Fibroblast of lung (primary cell): ENCODE measurements at regions not wholly inside any gene's neighbourhood (a gene's known extent, or its start where the extent isn't known, plus 50 kb on each side); places are given as distances from the start of the nearest gene placed in this dataset.

Experiments
- DNase-seq, 2 donors: peaks; one replicate each; pipeline versions ENCODE4 v3.0.0 to v3.0.0-alpha.2; 2010; ENCODE audit warnings: low read depth in 2 of 2
- H2AFZ ChIP-seq: 2 replicates; pipeline ENCODE4 v1.5.1; 2012; ENCODE audit warnings: low read length, control low read depth, inconsistent platforms
- H3K27ac ChIP-seq: 2 replicates; pipeline ENCODE4 v1.5.1; 2011; ENCODE audit warnings: low read length, control low read depth; ENCODE audit not compliant: insufficient read depth
- H3K27me3 ChIP-seq: 2 replicates; pipeline ENCODE4 v1.5.1; 2011; ENCODE audit warnings: mild to moderate bottlenecking, low read length; ENCODE audit not compliant: control insufficient read depth, insufficient read depth
- H3K36me3 ChIP-seq: 2 replicates; pipeline ENCODE4 v1.5.1; 2011; ENCODE audit warnings: low read length; ENCODE audit not compliant: control insufficient read depth, insufficient read depth
- H3K4me1 ChIP-seq: 2 replicates; pipeline ENCODE4 v1.5.1; 2011; ENCODE audit warnings: low read length; ENCODE audit not compliant: control insufficient read depth, insufficient read depth; ENCODE audit errors: extremely low read depth
- H3K4me2 ChIP-seq: 2 replicates; pipeline ENCODE4 v1.5.1; 2011; ENCODE audit warnings: low read length, control low read depth; ENCODE audit not compliant: insufficient read depth; ENCODE audit errors: extremely low read depth
- H3K4me3 ChIP-seq, 4 experiments: fragments of 200-600 bp in 1 of 4; sonication (generic) in 1 of 4; replicated peaks in 1 of 4; 2 replicates each; pipeline ENCODE4 v1.5.1; 2011 to 2016; ENCODE audit warnings: low read length in 4 of 4, low read depth in 3 of 4, mild to moderate bottlenecking in 3 of 4, control low read depth in 2 of 4, inconsistent platforms in 1 of 4, mixed read lengths in 1 of 4; ENCODE audit not compliant: insufficient read depth in 1 of 4; ENCODE audit errors: control extremely low read depth in 1 of 4
- H3K79me2 ChIP-seq: 2 replicates; pipeline ENCODE4 v1.5.1; 2012; ENCODE audit warnings: mild to moderate bottlenecking, low read length, inconsistent platforms; ENCODE audit not compliant: control insufficient read depth, insufficient read depth
- H3K9ac ChIP-seq: 2 replicates; pipeline ENCODE4 v1.5.1; 2011; ENCODE audit warnings: mild to moderate bottlenecking, low read length, control low read depth; ENCODE audit not compliant: insufficient read depth
- H3K9me3 ChIP-seq: 2 replicates; pipeline ENCODE4 v1.5.1; 2012; ENCODE audit warnings: low read depth, low read length; ENCODE audit not compliant: control insufficient read depth, insufficient read depth
- H4K20me1 ChIP-seq: 2 replicates; pipeline ENCODE4 v1.5.1; 2011; ENCODE audit warnings: low read length; ENCODE audit not compliant: control insufficient read depth, insufficient read depth; ENCODE audit errors: extremely low read depth
- EZH2 ChIP-seq: IDR thresholded peaks from 2 replicates; pipeline ENCODE4 v1.5.1; 2012; ENCODE audit warnings: low read length, control low read depth, mild to moderate bottlenecking; ENCODE audit errors: missing control alignments
- TF ChIP-seq, protein P1 (sequence below), 2 donors: IDR thresholded peaks in 1 of 2; conservative IDR thresholded peaks in 1 of 2; 1 replicate in 1 of 2; 2 replicates in 1 of 2; pipeline ENCODE4 v1.5.1; 2011 to 2012; ENCODE audit warnings: low read length in 2 of 2, control low read depth in 1 of 2, inconsistent platforms in 1 of 2, low read depth in 1 of 2, mild to moderate bottlenecking in 1 of 2

DNA sequence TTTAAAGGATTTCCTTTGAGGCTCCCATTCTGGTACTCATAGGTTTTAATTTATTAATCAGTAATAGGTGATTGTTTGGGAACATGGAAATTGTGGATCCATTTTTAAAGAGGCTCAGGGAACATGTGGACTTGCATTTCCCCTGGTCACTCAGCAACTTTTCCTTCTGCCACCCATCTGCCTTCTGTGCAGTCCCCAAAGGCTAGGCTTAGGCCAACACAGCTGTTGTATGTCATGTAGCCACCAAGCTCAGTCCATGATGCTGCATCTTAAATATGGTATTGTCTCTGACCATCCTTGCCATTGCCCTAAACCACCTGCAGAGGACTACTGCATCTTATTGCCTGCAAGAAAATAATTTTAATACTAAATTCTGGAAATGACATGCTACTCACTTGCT is 416.7 kb upstream of the SEMA6D start:
- Histone ChIP-seq H3K4me1 (no peaks in the 10 kb centered on the region), H3K27me3 (no peaks in the 10 kb centered on the region), H3K4me2 (no peak overlapping the region), H3K36me3 (no peaks in the 10 kb centered on the region), H3K79me2 (no peaks in the 10 kb centered on the region), H2AFZ (no peak overlapping the region), H3K4me3 (no peak overlapping the region), H4K20me1 (no peaks in the 10 kb centered on the region), H3K27ac (no peak overlapping the region), H3K9ac (no peak overlapping the region), H3K9me3 (no peaks in the 10 kb centered on the region)
- TF ChIP-seq, protein P1, sequence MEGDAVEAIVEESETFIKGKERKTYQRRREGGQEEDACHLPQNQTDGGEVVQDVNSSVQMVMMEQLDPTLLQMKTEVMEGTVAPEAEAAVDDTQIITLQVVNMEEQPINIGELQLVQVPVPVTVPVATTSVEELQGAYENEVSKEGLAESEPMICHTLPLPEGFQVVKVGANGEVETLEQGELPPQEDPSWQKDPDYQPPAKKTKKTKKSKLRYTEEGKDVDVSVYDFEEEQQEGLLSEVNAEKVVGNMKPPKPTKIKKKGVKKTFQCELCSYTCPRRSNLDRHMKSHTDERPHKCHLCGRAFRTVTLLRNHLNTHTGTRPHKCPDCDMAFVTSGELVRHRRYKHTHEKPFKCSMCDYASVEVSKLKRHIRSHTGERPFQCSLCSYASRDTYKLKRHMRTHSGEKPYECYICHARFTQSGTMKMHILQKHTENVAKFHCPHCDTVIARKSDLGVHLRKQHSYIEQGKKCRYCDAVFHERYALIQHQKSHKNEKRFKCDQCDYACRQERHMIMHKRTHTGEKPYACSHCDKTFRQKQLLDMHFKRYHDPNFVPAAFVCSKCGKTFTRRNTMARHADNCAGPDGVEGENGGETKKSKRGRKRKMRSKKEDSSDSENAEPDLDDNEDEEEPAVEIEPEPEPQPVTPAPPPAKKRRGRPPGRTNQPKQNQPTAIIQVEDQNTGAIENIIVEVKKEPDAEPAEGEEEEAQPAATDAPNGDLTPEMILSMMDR (conservative IDR thresholded peaks at IDR 0.05 in 1 of 2, IDR thresholded peaks at IDR 0.05 in 1 of 2; ENCODE audit: low read depth in 1 of 2, low read length in 2 of 2): no peak
- no peak for TF ChIP-seq EZH2
- DNase-seq: no peak

DNA sequence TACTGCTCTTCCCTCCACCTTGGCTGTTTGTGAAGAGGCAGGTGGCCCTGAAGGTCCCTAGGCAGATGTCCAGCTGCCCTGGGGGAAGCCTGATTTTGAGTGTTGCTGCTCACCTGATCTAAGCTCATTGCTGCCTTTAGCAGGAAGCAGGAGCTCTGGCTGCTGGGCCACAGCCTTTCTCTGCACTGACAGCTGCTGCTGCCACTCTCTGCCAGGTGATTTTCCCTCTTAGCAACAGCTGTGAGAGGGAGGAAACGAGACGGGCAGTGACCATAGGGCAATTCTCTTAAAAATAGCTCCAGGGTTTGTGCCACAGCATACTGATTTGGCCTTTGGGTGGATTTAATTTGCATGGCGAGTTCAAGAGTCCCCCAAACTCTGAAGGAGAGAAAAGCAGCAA is 415.8 kb upstream of the SEMA6D start:
- H3K9ac ChIP-seq: no peak overlapping the region
- DNase-seq: no peak

DNA sequence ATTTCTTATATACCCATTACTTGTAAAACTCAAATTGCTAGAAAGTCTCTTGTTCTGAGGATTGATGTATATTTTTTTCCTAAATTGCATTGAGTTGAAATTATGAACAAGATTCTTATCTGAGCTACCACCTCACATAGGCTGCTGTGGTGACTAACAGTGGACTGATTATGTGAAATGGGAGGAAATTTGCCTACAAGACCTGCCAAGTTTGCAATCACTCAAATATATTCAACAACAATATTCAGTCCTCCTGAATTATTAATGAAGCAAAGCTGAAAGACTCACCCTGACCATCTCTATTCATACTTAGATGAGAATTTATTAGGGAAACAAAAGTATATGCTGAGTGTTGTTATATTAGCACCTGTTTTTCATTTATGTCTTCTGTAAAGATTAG is 412.6 kb upstream of the SEMA6D start:
- no peak for TF ChIP-seq EZH2
- TF ChIP-seq, protein P1 (conservative IDR thresholded peaks at IDR 0.05 in 1 of 2, IDR thresholded peaks at IDR 0.05 in 1 of 2; ENCODE audit: low read depth in 1 of 2, low read length in 2 of 2): no peak
- Histone ChIP-seq H3K4me1 (no peaks in the 10 kb centered on the region), H3K27ac (no peak overlapping the region), H4K20me1 (no peaks in the 10 kb centered on the region), H3K36me3 (no peaks in the 10 kb centered on the region), H3K9me3 (no peaks in the 10 kb centered on the region), H2AFZ (no peak overlapping the region), H3K79me2 (no peaks in the 10 kb centered on the region), H3K9ac (no peak overlapping the region), H3K4me3 (no peak overlapping the region), H3K4me2 (no peak overlapping the region), H3K27me3 (no peaks in the 10 kb centered on the region)
- no peak for DNase-seq

More for the DNA sequence above, 415.8 kb upstream of the SEMA6D start:
- Histone ChIP-seq H3K9me3 (no peaks in the 10 kb centered on the region), H3K4me3 (no peak overlapping the region), H3K79me2 (no peaks in the 10 kb centered on the region), H3K4me2 (no peak overlapping the region), H4K20me1 (no peaks in the 10 kb centered on the region), H3K4me1 (no peaks in the 10 kb centered on the region), H3K27ac (no peak overlapping the region), H2AFZ (no peak overlapping the region), H3K27me3 (no peaks in the 10 kb centered on the region), H3K36me3 (no peaks in the 10 kb centered on the region)
- TF ChIP-seq EZH2: no peak
- TF ChIP-seq, protein P1 (conservative IDR thresholded peaks at IDR 0.05 in 1 of 2, IDR thresholded peaks at IDR 0.05 in 1 of 2; ENCODE audit: low read depth in 1 of 2, low read length in 2 of 2): no peak
